MM.1S (cell line): ENCODE measurements at regions not wholly inside any gene's neighbourhood (a gene's known extent, or its start where the extent isn't known, plus 50 kb on each side); places are given as distances from the start of the nearest gene placed in this dataset.

Source experiments
- DNase-seq: peaks from one replicate; pipeline ENCODE4 v3.0.0-alpha.2; 2015
- H2AFZ ChIP-seq: fragments of 300-600 bp; sonication (generic); 2 replicates; pipeline ENCODE4 v1.6.0; 2016; ENCODE audit warnings: antibody characterized with exemption, low read length
- H3F3A ChIP-seq: fragments of 300-600 bp; sonication (generic); 2 replicates; pipeline ENCODE4 v1.6.1; 2016; ENCODE audit warnings: mild to moderate bottlenecking, antibody characterized with exemption, low read length, moderate library complexity, mixed read lengths; ENCODE audit not compliant: insufficient read depth
- H3K27ac ChIP-seq: fragments of 300-600 bp; sonication (generic); 2 replicates; pipeline ENCODE4 v1.5.1; 2016; ENCODE audit warnings: mild to moderate bottlenecking, low read length
- H3K27me3 ChIP-seq: fragments of 300-600 bp; sonication (generic); replicated peaks from 2 replicates; pipeline ENCODE4 v1.6.0; 2016; ENCODE audit warnings: low read length; ENCODE audit not compliant: insufficient read depth
- H3K36me3 ChIP-seq: fragments of 300-600 bp; sonication (generic); replicated peaks from 2 replicates; pipeline ENCODE4 v1.6.1; 2016; ENCODE audit warnings: mild to moderate bottlenecking, low read length, mixed read lengths; ENCODE audit not compliant: insufficient read depth
- H3K4me1 ChIP-seq: fragments of 300-600 bp; sonication (generic); 2 replicates; pipeline ENCODE4 v1.6.1; 2016; ENCODE audit warnings: low read length, mixed read lengths
- H3K4me2 ChIP-seq: fragments of 300-600 bp; sonication (generic); 2 replicates; pipeline ENCODE4 v1.6.0; 2016; ENCODE audit warnings: low read depth, low read length
- H3K4me3 ChIP-seq: fragments of 300-600 bp; sonication (generic); 2 replicates; pipeline ENCODE4 v1.5.1; 2016; ENCODE audit warnings: low read length, mixed read lengths
- H3K79me2 ChIP-seq: fragments of 300-600 bp; sonication (generic); 2 replicates; pipeline ENCODE4 v1.6.1; 2016; ENCODE audit warnings: mixed run types, low read length, mixed read lengths
- H3K9ac ChIP-seq: fragments of 300-600 bp; sonication (generic); 2 replicates; pipeline ENCODE4 v1.6.1; 2016; ENCODE audit warnings: low read length, mixed read lengths
- H3K9me2 ChIP-seq: fragments of 300-600 bp; sonication (generic); replicated peaks from 2 replicates; pipeline ENCODE4 v1.6.1; 2016; ENCODE audit warnings: mild to moderate bottlenecking, low read length, mixed read lengths; ENCODE audit not compliant: insufficient read depth
- H3K9me3 ChIP-seq: fragments of 300-600 bp; sonication (generic); replicated peaks from 2 replicates; pipeline ENCODE4 v1.6.1; 2016; ENCODE audit warnings: mild to moderate bottlenecking, low read length, mixed read lengths; ENCODE audit not compliant: insufficient read depth
- H4K20me1 ChIP-seq: fragments of 300-600 bp; sonication (generic); 2 replicates; pipeline ENCODE4 v1.6.1; 2016; ENCODE audit warnings: mild to moderate bottlenecking, low read length, moderate library complexity, mixed read lengths; ENCODE audit not compliant: insufficient read depth
- CTCF ChIP-seq: fragments of 300-600 bp; sonication (generic); IDR thresholded peaks from 2 replicates; pipeline ENCODE4 v1.5.1; 2016; ENCODE audit warnings: antibody characterized with exemption, low read length, mixed read lengths
- EZH2 ChIP-seq: fragments of 300-600 bp; sonication (generic); optimal IDR thresholded peaks from 2 replicates; pipeline ENCODE3; 2017; ENCODE audit warnings: low read depth, mild to moderate bottlenecking, antibody characterized with exemption, low read length, mixed read lengths
- EZH2phosphoT487 ChIP-seq: fragments of 300-600 bp; sonication (generic); IDR thresholded peaks from 2 replicates; pipeline ENCODE4 v1.6.1; 2018; ENCODE audit warnings: antibody characterized with exemption, low read length

- Histone ChIP-seq H3K9ac (no peak overlapping the region), H3K27ac (no peak overlapping the region), H3K4me2 (no peak overlapping the region), H4K20me1 (no peaks in the 10 kb centered on the region), H3K4me3 (no peak overlapping the region), H2AFZ (no peak overlapping the region), H3K27me3 (no peaks in the 10 kb centered on the region; the same call in 1 of the 2 replicates), H3K4me1 (no peaks in the 10 kb centered on the region), H3K36me3 (no peaks in the 10 kb centered on the region), H3K9me2 (no peaks in the 10 kb centered on the region), H3K79me2 (no peaks in the 10 kb centered on the region), H3K9me3 (no peaks in the 10 kb centered on the region), H3F3A (no peaks in the 10 kb centered on the region)
- TF ChIP-seq EZH2phosphoT487 (no peak), EZH2 (no peak), CTCF (no peak)
- DNase-seq: no peak
These were observed 386.0 kb upstream of the MAN1A1 start for GRCh38 chr6:119735530-119735929.

GRCh38 chr6:119734227-119734626 is 384.7 kb upstream of the MAN1A1 start:
- no peaks in the 10 kb centered on the region for H3K4me1 ChIP-seq
- H3K4me3 ChIP-seq: no peak overlapping the region
- no peak overlapping the region for H3K9ac ChIP-seq
- no peak for TF ChIP-seq EZH2phosphoT487
- TF ChIP-seq EZH2: no peak
- no peak for TF ChIP-seq CTCF
- H3F3A ChIP-seq: 0 out of 2 replicates have a peak, but pooled peaks cover 6% of the 10 kb centered on the region
- DNase-seq: no peak
- no peaks in the 10 kb centered on the region for H3K9me3 ChIP-seq
- H3K4me2 ChIP-seq: no peak overlapping the region
- no peaks in the 10 kb centered on the region for H3K36me3 ChIP-seq
- no peak overlapping the region for H3K27ac ChIP-seq
- H4K20me1 ChIP-seq: no peaks in the 10 kb centered on the region
- no peaks in the 10 kb centered on the region for H3K79me2 ChIP-seq
- H2AFZ ChIP-seq: no peak overlapping the region
- H3K27me3 ChIP-seq: peaks cover 8% of the 10 kb centered on the region; the same call in 1 of the 2 replicates
- no peaks in the 10 kb centered on the region for H3K9me2 ChIP-seq

- Histone ChIP-seq H3K4me3 (no peak overlapping the region), H3K9ac (no peak overlapping the region), H2AFZ (no peak overlapping the region), H3K4me2 (peak overlapping the region; percentile 29; the same call in 1 of the 2 replicates), H3F3A (0 out of 2 replicates have a peak, but pooled peaks cover 13% of the 10 kb centered on the region), H3K4me1 (peaks cover 4% of the 10 kb centered on the region; the same call in 1 of the 2 replicates), H4K20me1 (no peaks in the 10 kb centered on the region), H3K27me3 (peaks cover 20% of the 10 kb centered on the region), H3K79me2 (no peaks in the 10 kb centered on the region), H3K9me2 (no peaks in the 10 kb centered on the region), H3K36me3 (no peaks in the 10 kb centered on the region), H3K9me3 (no peaks in the 10 kb centered on the region), H3K27ac (no peak overlapping the region)
- DNase-seq: peak; percentile 78
- TF ChIP-seq EZH2 (no peak), CTCF (no peak), EZH2phosphoT487 (no peak)
These were observed 379.4 kb upstream of the MAN1A1 start for GRCh38 chr6:119728935-119729334.
